H1 (cell line): ENCODE measurements at regions not wholly inside any gene's neighbourhood (a gene's known extent, or its start where the extent isn't known, plus 50 kb on each side); places are given as distances from the start of the nearest gene placed in this dataset.

Experiments
- JUN ChIP-seq: IDR thresholded peaks from 2 replicates; pipeline ENCODE4 v1.6.1; 2011; ENCODE audit warnings: low read depth, mild to moderate bottlenecking, improper control_type of control experiment, low read length
- KDM5A ChIP-seq: fragments of 200-600 bp; IDR thresholded peaks from 2 replicates; pipeline ENCODE4 v1.7.1; 2012; ENCODE audit warnings: mild to moderate bottlenecking, low read length, inconsistent platforms, mixed read lengths
- TF ChIP-seq, protein P1 (sequence below): fragments of 300-600 bp; sonication (generic); IDR thresholded peaks from 2 replicates; pipeline ENCODE4 v1.7.1; 2012; ENCODE audit warnings: low read length, moderate library complexity, mild to moderate bottlenecking, inconsistent platforms; ENCODE audit not compliant: insufficient replicate concordance
- TF ChIP-seq, protein P2 (sequence below), 3 experiments: IDR thresholded peaks; 1 replicate in 2 of 3; 2 replicates in 1 of 3; pipeline versions ENCODE4 v1.5.1 to v1.6.1; 2011; ENCODE audit warnings: low read length in 3 of 3, mild to moderate bottlenecking in 3 of 3, inconsistent platforms in 2 of 3, low read depth in 1 of 3, moderate library complexity in 1 of 3; ENCODE audit not compliant: insufficient read depth in 1 of 3; ENCODE audit errors: control extremely low read depth in 1 of 3

DNA sequence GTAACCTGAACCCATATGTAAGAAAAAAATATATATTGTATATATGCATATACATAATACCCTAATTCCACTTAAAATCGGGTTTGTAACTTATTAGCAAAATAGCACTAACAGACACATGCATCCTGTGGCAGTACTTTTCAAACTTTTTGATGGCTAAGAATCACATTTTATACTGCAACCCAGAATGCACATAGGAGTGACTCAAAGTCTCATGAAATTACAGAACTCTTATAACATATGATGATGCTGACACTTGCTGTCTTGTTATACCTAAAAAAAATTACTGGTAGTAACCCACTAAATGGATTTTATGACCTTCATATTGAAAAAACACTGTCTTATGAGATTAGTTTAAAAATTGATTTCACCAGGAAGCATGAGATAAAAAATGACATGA is 152.4 kb upstream of the FRMD4B start (continued):
- TF ChIP-seq, protein P1, sequence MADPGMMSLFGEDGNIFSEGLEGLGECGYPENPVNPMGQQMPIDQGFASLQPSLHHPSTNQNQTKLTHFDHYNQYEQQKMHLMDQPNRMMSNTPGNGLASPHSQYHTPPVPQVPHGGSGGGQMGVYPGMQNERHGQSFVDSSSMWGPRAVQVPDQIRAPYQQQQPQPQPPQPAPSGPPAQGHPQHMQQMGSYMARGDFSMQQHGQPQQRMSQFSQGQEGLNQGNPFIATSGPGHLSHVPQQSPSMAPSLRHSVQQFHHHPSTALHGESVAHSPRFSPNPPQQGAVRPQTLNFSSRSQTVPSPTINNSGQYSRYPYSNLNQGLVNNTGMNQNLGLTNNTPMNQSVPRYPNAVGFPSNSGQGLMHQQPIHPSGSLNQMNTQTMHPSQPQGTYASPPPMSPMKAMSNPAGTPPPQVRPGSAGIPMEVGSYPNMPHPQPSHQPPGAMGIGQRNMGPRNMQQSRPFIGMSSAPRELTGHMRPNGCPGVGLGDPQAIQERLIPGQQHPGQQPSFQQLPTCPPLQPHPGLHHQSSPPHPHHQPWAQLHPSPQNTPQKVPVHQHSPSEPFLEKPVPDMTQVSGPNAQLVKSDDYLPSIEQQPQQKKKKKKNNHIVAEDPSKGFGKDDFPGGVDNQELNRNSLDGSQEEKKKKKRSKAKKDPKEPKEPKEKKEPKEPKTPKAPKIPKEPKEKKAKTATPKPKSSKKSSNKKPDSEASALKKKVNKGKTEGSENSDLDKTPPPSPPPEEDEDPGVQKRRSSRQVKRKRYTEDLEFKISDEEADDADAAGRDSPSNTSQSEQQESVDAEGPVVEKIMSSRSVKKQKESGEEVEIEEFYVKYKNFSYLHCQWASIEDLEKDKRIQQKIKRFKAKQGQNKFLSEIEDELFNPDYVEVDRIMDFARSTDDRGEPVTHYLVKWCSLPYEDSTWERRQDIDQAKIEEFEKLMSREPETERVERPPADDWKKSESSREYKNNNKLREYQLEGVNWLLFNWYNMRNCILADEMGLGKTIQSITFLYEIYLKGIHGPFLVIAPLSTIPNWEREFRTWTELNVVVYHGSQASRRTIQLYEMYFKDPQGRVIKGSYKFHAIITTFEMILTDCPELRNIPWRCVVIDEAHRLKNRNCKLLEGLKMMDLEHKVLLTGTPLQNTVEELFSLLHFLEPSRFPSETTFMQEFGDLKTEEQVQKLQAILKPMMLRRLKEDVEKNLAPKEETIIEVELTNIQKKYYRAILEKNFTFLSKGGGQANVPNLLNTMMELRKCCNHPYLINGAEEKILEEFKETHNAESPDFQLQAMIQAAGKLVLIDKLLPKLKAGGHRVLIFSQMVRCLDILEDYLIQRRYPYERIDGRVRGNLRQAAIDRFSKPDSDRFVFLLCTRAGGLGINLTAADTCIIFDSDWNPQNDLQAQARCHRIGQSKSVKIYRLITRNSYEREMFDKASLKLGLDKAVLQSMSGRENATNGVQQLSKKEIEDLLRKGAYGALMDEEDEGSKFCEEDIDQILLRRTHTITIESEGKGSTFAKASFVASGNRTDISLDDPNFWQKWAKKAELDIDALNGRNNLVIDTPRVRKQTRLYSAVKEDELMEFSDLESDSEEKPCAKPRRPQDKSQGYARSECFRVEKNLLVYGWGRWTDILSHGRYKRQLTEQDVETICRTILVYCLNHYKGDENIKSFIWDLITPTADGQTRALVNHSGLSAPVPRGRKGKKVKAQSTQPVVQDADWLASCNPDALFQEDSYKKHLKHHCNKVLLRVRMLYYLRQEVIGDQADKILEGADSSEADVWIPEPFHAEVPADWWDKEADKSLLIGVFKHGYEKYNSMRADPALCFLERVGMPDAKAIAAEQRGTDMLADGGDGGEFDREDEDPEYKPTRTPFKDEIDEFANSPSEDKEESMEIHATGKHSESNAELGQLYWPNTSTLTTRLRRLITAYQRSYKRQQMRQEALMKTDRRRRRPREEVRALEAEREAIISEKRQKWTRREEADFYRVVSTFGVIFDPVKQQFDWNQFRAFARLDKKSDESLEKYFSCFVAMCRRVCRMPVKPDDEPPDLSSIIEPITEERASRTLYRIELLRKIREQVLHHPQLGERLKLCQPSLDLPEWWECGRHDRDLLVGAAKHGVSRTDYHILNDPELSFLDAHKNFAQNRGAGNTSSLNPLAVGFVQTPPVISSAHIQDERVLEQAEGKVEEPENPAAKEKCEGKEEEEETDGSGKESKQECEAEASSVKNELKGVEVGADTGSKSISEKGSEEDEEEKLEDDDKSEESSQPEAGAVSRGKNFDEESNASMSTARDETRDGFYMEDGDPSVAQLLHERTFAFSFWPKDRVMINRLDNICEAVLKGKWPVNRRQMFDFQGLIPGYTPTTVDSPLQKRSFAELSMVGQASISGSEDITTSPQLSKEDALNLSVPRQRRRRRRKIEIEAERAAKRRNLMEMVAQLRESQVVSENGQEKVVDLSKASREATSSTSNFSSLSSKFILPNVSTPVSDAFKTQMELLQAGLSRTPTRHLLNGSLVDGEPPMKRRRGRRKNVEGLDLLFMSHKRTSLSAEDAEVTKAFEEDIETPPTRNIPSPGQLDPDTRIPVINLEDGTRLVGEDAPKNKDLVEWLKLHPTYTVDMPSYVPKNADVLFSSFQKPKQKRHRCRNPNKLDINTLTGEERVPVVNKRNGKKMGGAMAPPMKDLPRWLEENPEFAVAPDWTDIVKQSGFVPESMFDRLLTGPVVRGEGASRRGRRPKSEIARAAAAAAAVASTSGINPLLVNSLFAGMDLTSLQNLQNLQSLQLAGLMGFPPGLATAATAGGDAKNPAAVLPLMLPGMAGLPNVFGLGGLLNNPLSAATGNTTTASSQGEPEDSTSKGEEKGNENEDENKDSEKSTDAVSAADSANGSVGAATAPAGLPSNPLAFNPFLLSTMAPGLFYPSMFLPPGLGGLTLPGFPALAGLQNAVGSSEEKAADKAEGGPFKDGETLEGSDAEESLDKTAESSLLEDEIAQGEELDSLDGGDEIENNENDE = no peak
- TF ChIP-seq JUN (no peak), KDM5A (no peak)
- TF ChIP-seq, protein P2, sequence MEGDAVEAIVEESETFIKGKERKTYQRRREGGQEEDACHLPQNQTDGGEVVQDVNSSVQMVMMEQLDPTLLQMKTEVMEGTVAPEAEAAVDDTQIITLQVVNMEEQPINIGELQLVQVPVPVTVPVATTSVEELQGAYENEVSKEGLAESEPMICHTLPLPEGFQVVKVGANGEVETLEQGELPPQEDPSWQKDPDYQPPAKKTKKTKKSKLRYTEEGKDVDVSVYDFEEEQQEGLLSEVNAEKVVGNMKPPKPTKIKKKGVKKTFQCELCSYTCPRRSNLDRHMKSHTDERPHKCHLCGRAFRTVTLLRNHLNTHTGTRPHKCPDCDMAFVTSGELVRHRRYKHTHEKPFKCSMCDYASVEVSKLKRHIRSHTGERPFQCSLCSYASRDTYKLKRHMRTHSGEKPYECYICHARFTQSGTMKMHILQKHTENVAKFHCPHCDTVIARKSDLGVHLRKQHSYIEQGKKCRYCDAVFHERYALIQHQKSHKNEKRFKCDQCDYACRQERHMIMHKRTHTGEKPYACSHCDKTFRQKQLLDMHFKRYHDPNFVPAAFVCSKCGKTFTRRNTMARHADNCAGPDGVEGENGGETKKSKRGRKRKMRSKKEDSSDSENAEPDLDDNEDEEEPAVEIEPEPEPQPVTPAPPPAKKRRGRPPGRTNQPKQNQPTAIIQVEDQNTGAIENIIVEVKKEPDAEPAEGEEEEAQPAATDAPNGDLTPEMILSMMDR (IDR thresholded peaks at IDR 0.05; ENCODE audit: control extremely low read depth in 1 of 3, insufficient read depth in 1 of 3, low read depth in 1 of 3, low read length in 3 of 3) = no peak
